IMR-90 (cell line): ENCODE measurements at regions not wholly inside any gene's neighbourhood (a gene's known extent, or its start where the extent isn't known, plus 50 kb on each side); places are given as distances from the start of the nearest gene placed in this dataset.

ENCODE experiments used
- ATAC-seq: fragments of 200-7000 bp; cut with Tn5 transposase; 2 replicates; pipeline ENCODE4 v1.9.1; 2020; ENCODE audit warnings: low read depth, mild to moderate bottlenecking, moderate library complexity
- BruUV-seq: library from RNA; stranded (reverse); fragments of 400-500 nt; replicated peaks from 2 replicates; lab custom pipeline; 2021; lab: Mats Ljungman, UMichigan
- CTCF ChIA-PET: fragments of 300-600 bp; formaldehyde crosslinking; extraction: SDS; loops from one replicate; lab custom pipeline; 2021; ENCODE audit warnings: antibody characterized with exemption; lab: Yijun Ruan, JAX
- POLR2A ChIA-PET: fragments of 300-600 bp; sonication (Branson Sonifier 250); formaldehyde crosslinking; loops from one replicate; lab custom pipeline; 2022; ENCODE audit warnings: antibody characterized with exemption; ENCODE audit not compliant: unreplicated experiment; lab: Charles Lee
- DNase-seq: peaks from one replicate; pipeline ENCODE4 v3.0.0; 2013
- H2AFZ ChIP-seq: replicated peaks from 2 replicates; pipeline ENCODE3; 2013; ENCODE audit warnings: low read length, mild to moderate bottlenecking; ENCODE audit not compliant: poor library complexity
- H2AK5ac ChIP-seq: 2 replicates; pipeline ENCODE4 v1.6.1; 2013; ENCODE audit warnings: low read depth, low read length, inconsistent platforms
- H2AK9ac ChIP-seq: replicated peaks from 2 replicates; pipeline ENCODE3; 2013; ENCODE audit warnings: mild to moderate bottlenecking, low read depth, low read length, moderate library complexity; ENCODE audit not compliant: poor library complexity
- H2BK120ac ChIP-seq: 2 replicates; pipeline ENCODE4 v1.6.1; 2013; ENCODE audit warnings: low read depth, low read length, inconsistent platforms
- H2BK15ac ChIP-seq: 3 replicates; pipeline ENCODE4 v1.6.1; 2013; ENCODE audit warnings: low read depth, low read length, inconsistent platforms
- H2BK20ac ChIP-seq: 2 replicates; pipeline ENCODE4 v1.6.1; 2013; ENCODE audit warnings: low read depth, mild to moderate bottlenecking, inconsistent platforms, low read length, moderate library complexity
- H2BK5ac ChIP-seq: 2 replicates; pipeline ENCODE4 v1.6.1; 2013; ENCODE audit warnings: mild to moderate bottlenecking, low read depth, low read length, inconsistent platforms; ENCODE audit not compliant: poor library complexity, severe bottlenecking
- H3K14ac ChIP-seq: replicated peaks from 2 replicates; pipeline ENCODE4 v1.6.1; 2013; ENCODE audit warnings: low read depth, low read length, inconsistent platforms
- H3K18ac ChIP-seq: 2 replicates; pipeline ENCODE4 v1.6.1; 2013; ENCODE audit warnings: low read depth, low read length, control low read depth
- H3K23ac ChIP-seq: 2 replicates; pipeline ENCODE4 v1.6.1; 2013; ENCODE audit warnings: low read depth, low read length, inconsistent platforms
- H3K27ac ChIP-seq: 2 replicates; pipeline ENCODE4 v1.5.1; 2013; ENCODE audit warnings: mild to moderate bottlenecking, control low read depth, low read length; ENCODE audit not compliant: insufficient read depth
- H3K27me3 ChIP-seq: 2 replicates; pipeline ENCODE4 v1.6.1; 2013; ENCODE audit warnings: low read length; ENCODE audit not compliant: control insufficient read depth, insufficient read depth
- H3K36me3 ChIP-seq: 2 replicates; pipeline ENCODE4 v1.6.1; 2013; ENCODE audit warnings: low read length, mixed read lengths; ENCODE audit not compliant: control insufficient read depth, insufficient read depth
- H3K4ac ChIP-seq: 2 replicates; pipeline ENCODE4 v1.6.1; 2013; ENCODE audit warnings: low read depth, low read length, inconsistent platforms
- H3K4me1 ChIP-seq: 2 replicates; pipeline ENCODE4 v1.6.1; 2013; ENCODE audit warnings: low read length, mixed read lengths; ENCODE audit not compliant: control insufficient read depth, insufficient read depth
- H3K4me2 ChIP-seq: 2 replicates; pipeline ENCODE4 v1.6.1; 2013; ENCODE audit warnings: low read depth, mild to moderate bottlenecking, control low read depth, low read length, moderate library complexity
- H3K4me3 ChIP-seq: 2 replicates; pipeline ENCODE4 v1.5.1; 2013; ENCODE audit warnings: low read depth, mild to moderate bottlenecking, control low read depth, low read length, moderate library complexity; ENCODE audit not compliant: insufficient read depth
- H3K56ac ChIP-seq: 2 replicates; pipeline ENCODE4 v1.6.1; 2013; ENCODE audit warnings: low read length, inconsistent platforms; ENCODE audit not compliant: insufficient read depth; ENCODE audit errors: extremely low read depth
- H3K79me1 ChIP-seq, 2 experiments: 2 replicates each; pipeline ENCODE4 v1.6.1; 2013; ENCODE audit warnings: low read length in 2 of 2, inconsistent platforms in 1 of 2, low read depth in 1 of 2
- H3K9ac ChIP-seq: 2 replicates; pipeline ENCODE4 v1.6.1; 2013; ENCODE audit warnings: low read depth, low read length, control low read depth
- H3K9me1 ChIP-seq: 2 replicates; pipeline ENCODE4 v1.6.1; 2013; ENCODE audit warnings: low read length, inconsistent platforms; ENCODE audit not compliant: insufficient read depth
- H3K9me3 ChIP-seq: 2 replicates; pipeline ENCODE4 v1.6.1; 2013; ENCODE audit warnings: low read length; ENCODE audit not compliant: control insufficient read depth, insufficient read depth
- H4K20me1 ChIP-seq: 2 replicates; pipeline ENCODE4 v1.6.1; 2013; ENCODE audit warnings: low read length, inconsistent platforms; ENCODE audit not compliant: insufficient read depth
- H4K5ac ChIP-seq: 2 replicates; pipeline ENCODE4 v1.6.1; 2013; ENCODE audit warnings: mild to moderate bottlenecking, low read depth, low read length, control low read depth
- H4K8ac ChIP-seq, 2 experiments: 2 replicates each; pipeline ENCODE4 v1.6.1; 2013; ENCODE audit warnings: low read depth in 2 of 2, low read length in 2 of 2, control low read depth in 1 of 2, inconsistent platforms in 1 of 2
- H4K91ac ChIP-seq: 2 replicates; pipeline ENCODE4 v1.6.1; 2013; ENCODE audit warnings: low read depth, low read length, inconsistent platforms; ENCODE audit not compliant: insufficient read depth
- CHD1 ChIP-seq: IDR thresholded peaks from 2 replicates; pipeline ENCODE4 v1.6.1; 2012; ENCODE audit warnings: low read depth, low read length, improper control_type of control experiment
- SMC3 ChIP-seq: fragments of 150-350 bp; IDR thresholded peaks from 2 replicates; pipeline ENCODE4 v1.6.1; 2016; ENCODE audit warnings: low read depth, mild to moderate bottlenecking, antibody characterized with exemption, low read length, moderate library complexity
- WGBS, 2 experiments: methylation state at CpG; one replicate each; pipeline versions ENCODE4 v1.1.5 to v1.1.7; 2013; ENCODE audit warnings: missing lambda C conversion rate in 2 of 2; ENCODE audit not compliant: insufficient read length in 1 of 2; ENCODE audit errors: extremely low coverage in 2 of 2; 5-methylcytosine and 5-hydroxymethylcytosine counted together
- dilution Hi-C: fragments of 300-500 bp; cut with HindIII; formaldehyde crosslinking; loops from one replicate; pipeline ENCODE4 v1.14.3; 2018; ENCODE audit warnings: low sequenced_read_pairs; ENCODE audit not compliant: unreplicated experiment
- in situ Hi-C: fragments of 300-500 bp; cut with MboI; formaldehyde crosslinking; loops from 3 replicates; pipeline ENCODE4 v1.14.3; 2019; ENCODE audit warnings: low sequenced_read_pairs, inconsistent platforms, mixed read lengths
- intact Hi-C: fragments of 100-400 bp; cut with micrococcal nuclease; formaldehyde crosslinking; loops from 2 replicates; pipeline ENCODE4 v1.10.0; 2022
- TF ChIP-seq, protein P1 (sequence below): fragments of 150-350 bp; IDR thresholded peaks from 2 replicates; pipeline ENCODE4 v1.6.1; 2017; ENCODE audit warnings: mild to moderate bottlenecking, antibody characterized with exemption, low read length, low read depth

DNA sequence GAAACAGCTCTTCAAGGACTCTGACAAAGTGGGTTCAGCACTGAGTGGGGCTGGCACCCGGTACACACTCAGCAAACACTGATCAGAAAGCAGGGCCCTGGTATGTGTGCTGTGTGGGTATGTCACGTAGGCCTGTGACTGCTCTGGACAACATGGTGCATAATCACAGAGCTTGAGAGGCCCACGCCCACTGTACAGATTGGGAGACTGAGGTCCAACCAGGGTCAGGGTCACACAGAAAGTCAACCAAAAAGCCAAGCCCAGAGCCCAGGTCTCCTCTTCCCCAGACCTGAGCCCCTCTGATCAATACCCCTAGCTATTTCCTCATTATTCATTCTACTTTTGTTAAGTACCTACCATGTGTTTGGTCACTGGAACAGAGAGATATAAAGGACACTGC is 166.1 kb upstream of the LINGO1 start:
- Histone ChIP-seq H4K8ac (no peak overlapping the region), H3K4me1 (no peaks in the 10 kb centered on the region), H3K36me3 (no peaks in the 10 kb centered on the region), H3K4me3 (no peak overlapping the region), H3K27ac (no peak overlapping the region), H2BK5ac (no peak overlapping the region), H4K20me1 (no peaks in the 10 kb centered on the region), H3K14ac (no peak overlapping the region), H4K5ac (no peak overlapping the region), H3K9me1 (no peaks in the 10 kb centered on the region), H2AK9ac (no peak overlapping the region), H2BK20ac (no peak overlapping the region), H3K9me3 (no peaks in the 10 kb centered on the region), H2BK120ac (no peak overlapping the region), H3K56ac (no peak overlapping the region), H3K4me2 (no peak overlapping the region), H3K4ac (no peak overlapping the region), H2BK15ac (no peak overlapping the region), H2AK5ac (no peak overlapping the region), H3K23ac (no peak overlapping the region), H3K79me1 (no peaks in the 10 kb centered on the region), H3K27me3 (peaks cover 28% of the 10 kb centered on the region; the same call in 1 of the 2 replicates), H3K9ac (no peak overlapping the region), H3K18ac (no peak overlapping the region), H4K91ac (no peak overlapping the region), H2AFZ (no peak overlapping the region)
- WGBS, 2 experiments, result 50% methylated on average over 1 of the region's 3 CpGs; no CpG with 5 or more reads in 1 of the 2 experiments
- in situ Hi-C loops (no loop called here), intact Hi-C loops (no loop called here), dilution Hi-C loops (no loop called here)
- POLR2A ChIA-PET, result no interaction called here
- ATAC-seq (no peak), DNase-seq (no peak)
- no TSS peak for BruUV-seq
- CTCF ChIA-PET, result no interaction called here
- TF ChIP-seq SMC3 (no peak), CHD1 (no peak)
- TF ChIP-seq, protein P1, sequence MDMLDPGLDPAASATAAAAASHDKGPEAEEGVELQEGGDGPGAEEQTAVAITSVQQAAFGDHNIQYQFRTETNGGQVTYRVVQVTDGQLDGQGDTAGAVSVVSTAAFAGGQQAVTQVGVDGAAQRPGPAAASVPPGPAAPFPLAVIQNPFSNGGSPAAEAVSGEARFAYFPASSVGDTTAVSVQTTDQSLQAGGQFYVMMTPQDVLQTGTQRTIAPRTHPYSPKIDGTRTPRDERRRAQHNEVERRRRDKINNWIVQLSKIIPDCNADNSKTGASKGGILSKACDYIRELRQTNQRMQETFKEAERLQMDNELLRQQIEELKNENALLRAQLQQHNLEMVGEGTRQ, result no peak
